Left lung (tissue), 4 donors: ENCODE measurements at regions not wholly inside any gene's neighbourhood (a gene's known extent, or its start where the extent isn't known, plus 50 kb on each side); places are given as distances from the start of the nearest gene placed in this dataset.

Source experiments
- ATAC-seq: fragments of 200-7000 bp; cut with Tn5 transposase; one replicate; pipeline ENCODE4 v1.9.1; 2020; ENCODE audit warnings: moderate library complexity
- DNase-seq, 4 donors: peaks; one replicate each; pipeline ENCODE4 v3.0.0-alpha.2; 2013 to 2020
- H3K27ac ChIP-seq, 2 donors: fragments of 200-600 bp; sonication (generic) in 1 of 2; one replicate each; pipeline versions ENCODE4 v1.5.0 to v1.8.0; 2020 to 2021
- H3K27me3 ChIP-seq, 2 donors: fragments of 200-600 bp; sonication (generic) in 1 of 2; one replicate each; pipeline versions ENCODE4 v1.5.0 to v1.8.0; 2020 to 2021
- H3K36me3 ChIP-seq, 2 donors: fragments of 200-600 bp; sonication (generic) in 1 of 2; one replicate each; pipeline versions ENCODE4 v1.5.0 to v1.8.0; 2020 to 2021
- H3K4me1 ChIP-seq, 2 donors: fragments of 200-600 bp; one replicate each; pipeline ENCODE4 v1.8.0; 2021
- H3K4me3 ChIP-seq, 2 donors: fragments of 200-600 bp; sonication (generic) in 1 of 2; one replicate each; pipeline versions ENCODE4 v1.5.0 to v1.8.0; 2020 to 2021; ENCODE audit warnings: mild to moderate bottlenecking in 1 of 2
- H3K9me3 ChIP-seq, 2 donors: fragments of 200-600 bp; sonication (generic) in 1 of 2; one replicate each; pipeline versions ENCODE4 v1.5.0 to v1.8.0; 2020 to 2021
- intact Hi-C, 2 donors: fragments of 100-400 bp; cut with DNase I; formaldehyde crosslinking; loops; one replicate each; pipeline versions ENCODE4 v1.11.2 to v1.14.2; 2022
- TF ChIP-seq, protein P1 (sequence below), 2 donors: fragments of 200-600 bp; sonication (generic) in 1 of 2; IDR thresholded peaks; one replicate each; pipeline versions ENCODE4 v1.5.0 to v1.8.0; 2021; ENCODE audit warnings: antibody characterized with exemption in 2 of 2
- donor health status: DM: no; HTN: yes; CAD: no.
- donor health status: DM: no; HTN: no; CAD: no.

DNA sequence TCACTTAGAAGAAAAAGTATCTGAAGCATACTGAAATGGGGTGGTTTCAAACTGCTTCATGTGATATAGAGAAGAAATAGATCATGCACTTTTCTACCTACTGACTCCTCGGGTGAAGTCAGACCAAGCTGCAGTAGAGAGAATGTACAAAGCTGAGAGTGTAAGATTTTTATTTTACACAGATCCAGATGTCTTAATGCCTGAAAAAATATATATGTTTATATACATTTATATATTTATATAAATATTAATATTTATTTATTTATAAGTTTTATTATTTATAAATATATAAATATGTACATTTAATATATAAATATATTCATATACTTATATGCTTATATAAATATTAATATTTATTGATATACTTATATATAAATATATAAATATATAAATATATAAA, 171.9 kb upstream of the SPOCK3 start:
- intact Hi-C loops = no loop called here
- DNase-seq (no peak), ATAC-seq (no peak)
- Histone ChIP-seq H3K27ac (no peak overlapping the region), H3K27me3 (no peaks in the 10 kb centered on the region), H3K36me3 (no peaks in the 10 kb centered on the region), H3K4me1 (no peaks in the 10 kb centered on the region), H3K9me3 (no peaks in the 10 kb centered on the region), H3K4me3 (no peak overlapping the region)
- TF ChIP-seq, protein P1, sequence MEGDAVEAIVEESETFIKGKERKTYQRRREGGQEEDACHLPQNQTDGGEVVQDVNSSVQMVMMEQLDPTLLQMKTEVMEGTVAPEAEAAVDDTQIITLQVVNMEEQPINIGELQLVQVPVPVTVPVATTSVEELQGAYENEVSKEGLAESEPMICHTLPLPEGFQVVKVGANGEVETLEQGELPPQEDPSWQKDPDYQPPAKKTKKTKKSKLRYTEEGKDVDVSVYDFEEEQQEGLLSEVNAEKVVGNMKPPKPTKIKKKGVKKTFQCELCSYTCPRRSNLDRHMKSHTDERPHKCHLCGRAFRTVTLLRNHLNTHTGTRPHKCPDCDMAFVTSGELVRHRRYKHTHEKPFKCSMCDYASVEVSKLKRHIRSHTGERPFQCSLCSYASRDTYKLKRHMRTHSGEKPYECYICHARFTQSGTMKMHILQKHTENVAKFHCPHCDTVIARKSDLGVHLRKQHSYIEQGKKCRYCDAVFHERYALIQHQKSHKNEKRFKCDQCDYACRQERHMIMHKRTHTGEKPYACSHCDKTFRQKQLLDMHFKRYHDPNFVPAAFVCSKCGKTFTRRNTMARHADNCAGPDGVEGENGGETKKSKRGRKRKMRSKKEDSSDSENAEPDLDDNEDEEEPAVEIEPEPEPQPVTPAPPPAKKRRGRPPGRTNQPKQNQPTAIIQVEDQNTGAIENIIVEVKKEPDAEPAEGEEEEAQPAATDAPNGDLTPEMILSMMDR (IDR thresholded peaks at IDR 0.05) = no peak

GRCh38 chr4:167415461-167415860, 181.2 kb upstream of the SPOCK3 start:
- Histone ChIP-seq H3K27ac (no peak overlapping the region), H3K27me3 (no peaks in the 10 kb centered on the region), H3K36me3 (no peaks in the 10 kb centered on the region), H3K9me3 (no peaks in the 10 kb centered on the region), H3K4me1 (no peaks in the 10 kb centered on the region), H3K4me3 (no peak overlapping the region)
- DNase-seq = no peak
- TF ChIP-seq, protein P1 (IDR thresholded peaks at IDR 0.05) = no peak
- no peak for ATAC-seq
- intact Hi-C loops = no loop called here

GRCh38 chr4:167419468-167420140, 185.3 kb upstream of the SPOCK3 start:
- Histone ChIP-seq H3K4me3 (no peak overlapping the region), H3K9me3 (peaks cover 0 to 3% of the 10 kb centered on the region in 2 donors), H3K27me3 (no peaks in the 10 kb centered on the region), H3K4me1 (no peaks in the 10 kb centered on the region), H3K27ac (no peak overlapping the region), H3K36me3 (no peaks in the 10 kb centered on the region)
- intact Hi-C loops = no loop called here
- ATAC-seq (no peak), DNase-seq (no peak)
- TF ChIP-seq, protein P1 (IDR thresholded peaks at IDR 0.05) = no peak

DNA sequence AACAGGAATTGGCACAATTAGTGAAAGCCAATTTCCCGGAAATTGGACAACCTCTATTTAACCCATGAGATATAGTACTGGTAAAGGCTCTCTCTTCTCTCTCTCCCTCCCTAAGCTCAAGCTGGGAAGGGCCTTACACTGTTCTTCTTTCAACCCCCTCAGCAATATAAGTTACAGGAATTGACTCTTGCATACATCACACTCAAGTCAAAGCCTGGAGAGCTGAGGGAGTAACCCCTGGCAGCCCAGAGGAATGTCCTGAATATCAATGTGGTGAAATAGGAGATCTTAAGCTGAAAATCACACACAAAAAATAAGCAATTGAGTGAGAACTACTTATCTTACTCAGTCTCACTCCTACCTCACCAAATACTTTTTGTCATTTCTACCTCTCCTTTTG, 186.9 kb upstream of the SPOCK3 start:
- TF ChIP-seq, protein P1 (IDR thresholded peaks at IDR 0.05) = no peak
- DNase-seq (no peak), ATAC-seq (no peak)
- H3K27me3 ChIP-seq = no peaks in the 10 kb centered on the region
- no peaks in the 10 kb centered on the region for H3K4me1 ChIP-seq
- intact Hi-C loops = no loop called here
- no peak overlapping the region for H3K27ac ChIP-seq
- H3K9me3 ChIP-seq = peaks cover 0 to 6% of the 10 kb centered on the region in 2 donors
- no peak overlapping the region for H3K4me3 ChIP-seq
- no peaks in the 10 kb centered on the region for H3K36me3 ChIP-seq

- H3K36me3 ChIP-seq = no peaks in the 10 kb centered on the region
- intact Hi-C loops = no loop called here
- TF ChIP-seq, protein P1 (IDR thresholded peaks at IDR 0.05) = no peak
- peaks cover 0 to 6% of the 10 kb centered on the region in 2 donors for H3K9me3 ChIP-seq
- H3K27me3 ChIP-seq = no peaks in the 10 kb centered on the region
- no peak for DNase-seq
- H3K27ac ChIP-seq = no peak overlapping the region
- H3K4me3 ChIP-seq = no peak overlapping the region
- H3K4me1 ChIP-seq = no peaks in the 10 kb centered on the region
- no peak for ATAC-seq
These were observed 190.3 kb upstream of the SPOCK3 start for GRCh38 chr4:167424341-167425256.
